ENCODE measurements at regions not wholly inside any gene's neighbourhood (a gene's known extent, or its start where the extent isn't known, plus 50 kb on each side); places are given as distances from the start of the nearest gene placed in this dataset.

DNA sequence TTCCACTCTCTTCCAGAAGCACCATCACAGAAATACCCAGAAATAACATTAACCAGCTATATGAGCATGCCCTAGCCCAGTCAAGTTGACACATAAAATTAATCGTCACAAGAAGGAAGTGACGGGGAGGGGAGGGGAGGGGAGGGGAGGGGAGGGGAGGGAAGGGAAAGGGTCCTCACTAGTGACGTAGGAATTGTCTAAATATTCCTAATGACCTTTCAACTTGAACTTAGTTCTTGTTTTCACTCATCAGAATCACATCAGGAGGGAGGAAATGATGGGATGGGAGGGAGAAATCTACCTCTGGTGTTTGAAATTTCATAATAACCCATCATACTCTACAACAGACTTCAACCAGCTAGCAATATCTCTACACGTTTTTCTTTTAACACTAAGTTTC is 52.2 kb upstream of the NOCT start:
- no peak overlapping the region for H4K5ac ChIP-seq (ENCODE audit: low read depth, low read length)
- dilution Hi-C loops (cut with HindIII; ENCODE audit: low sequenced_read_pairs, unreplicated experiment) (no loop called here), in situ Hi-C loops (cut with MboI; ENCODE audit: low sequenced_read_pairs) (no loop called here), intact Hi-C loops (cut with micrococcal nuclease) (no loop called here)
- H3K9ac ChIP-seq (ENCODE audit: low read depth, low read length): no peak overlapping the region
- no peak overlapping the region for H3K4me3 ChIP-seq (ENCODE audit: insufficient read depth, low read depth, low read length)
- TF ChIP-seq ELK1 (IDR thresholded peaks at IDR 0.05; ENCODE audit: borderline replicate concordance, low read depth, low read length) (no peak), USF2 (IDR thresholded peaks at IDR 0.05; ENCODE audit: low read depth, low read length) (no peak), MXI1 (IDR thresholded peaks at IDR 0.05; ENCODE audit: borderline replicate concordance, low read depth, low read length) (no peak), SMC3 (IDR thresholded peaks at IDR 0.05; ENCODE audit: low read depth, low read length) (no peak), CEBPB (IDR thresholded peaks at IDR 0.05; ENCODE audit: low read depth, low read length) (no peak), MAFK (IDR thresholded peaks at IDR 0.05; ENCODE audit: low read depth, low read length) (no peak), RCOR1 (IDR thresholded peaks at IDR 0.05; ENCODE audit: insufficient replicate concordance, low read length) (no peak)
- no peak overlapping the region for H3K23ac ChIP-seq (ENCODE audit: low read depth, low read length)
- CTCF ChIA-PET: no interaction called here
- no peak for ATAC-seq (ENCODE audit: low read depth)
- POLR2A ChIA-PET (ENCODE audit: unreplicated experiment): no interaction called here
- H3K14ac ChIP-seq (replicated peaks; ENCODE audit: low read depth, low read length): no peak overlapping the region
- H3K18ac ChIP-seq (ENCODE audit: low read depth, low read length): no peak overlapping the region
- no peak overlapping the region for H3K27ac ChIP-seq (ENCODE audit: insufficient read depth, low read length)
- H3K9me3 ChIP-seq (ENCODE audit: control insufficient read depth, insufficient read depth, low read length): no peaks in the 10 kb centered on the region
- no peak overlapping the region for H2BK120ac ChIP-seq (ENCODE audit: low read depth, low read length)
- DNase-seq: no peak
- H2AK9ac ChIP-seq (replicated peaks; ENCODE audit: low read depth, low read length, poor library complexity): no peak overlapping the region
- no peak overlapping the region for H3K4ac ChIP-seq (ENCODE audit: low read depth, low read length)
- no peak overlapping the region for H2BK15ac ChIP-seq (ENCODE audit: low read depth, low read length)
- H2AK5ac ChIP-seq (ENCODE audit: low read depth, low read length): no peak overlapping the region
- H3K27me3 ChIP-seq (ENCODE audit: control insufficient read depth, insufficient read depth, low read length): no peaks in the 10 kb centered on the region
- no peaks in the 10 kb centered on the region for H3K9me1 ChIP-seq (ENCODE audit: insufficient read depth, low read length)
- WGBS, 2 experiments (ENCODE audit: extremely low coverage in 2 of 2, insufficient read length in 1 of 2): no CpG with 5 or more reads among the region's 4 CpGs
- no peak overlapping the region for H4K91ac ChIP-seq (ENCODE audit: insufficient read depth, low read depth, low read length)
- no peak overlapping the region for H3K4me2 ChIP-seq (ENCODE audit: low read depth, low read length)
- BruUV-seq (replicated peaks): no TSS peak
- no peak overlapping the region for H2BK20ac ChIP-seq (ENCODE audit: low read depth, low read length)
- H4K20me1 ChIP-seq (ENCODE audit: insufficient read depth, low read length): no peaks in the 10 kb centered on the region
- no peak overlapping the region for H4K8ac ChIP-seq (ENCODE audit: low read depth in 2 of 2, low read length in 2 of 2)
- H3K56ac ChIP-seq (ENCODE audit: extremely low read depth, insufficient read depth, low read length): no peak overlapping the region
- H3K4me1 ChIP-seq (ENCODE audit: control insufficient read depth, insufficient read depth, low read length): no peaks in the 10 kb centered on the region
- no peak overlapping the region for H2AFZ ChIP-seq (replicated peaks; ENCODE audit: low read length, poor library complexity)
- no peaks in the 10 kb centered on the region for H3K79me1 ChIP-seq (ENCODE audit: low read depth in 1 of 2, low read length in 2 of 2)
- no peaks in the 10 kb centered on the region for H3K36me3 ChIP-seq (ENCODE audit: control insufficient read depth, insufficient read depth, low read length)
- no peak overlapping the region for H2BK5ac ChIP-seq (ENCODE audit: low read depth, low read length, poor library complexity, severe bottlenecking)
